Upper lobe of left lung (tissue), 6 donors: ENCODE measurements at regions not wholly inside any gene's neighbourhood (a gene's known extent, or its start where the extent isn't known, plus 50 kb on each side); places are given as distances from the start of the nearest gene placed in this dataset.
A peak's percentile ranks its signal among the peaks of the same experiment; 100 is the strongest.

Source experiments
- ATAC-seq, 2 donors: fragments of 200-7000 bp; cut with Tn5 transposase; one replicate each; pipeline ENCODE4 v1.9.1; 2022; ENCODE audit warnings: mild to moderate bottlenecking in 2 of 2, moderate library complexity in 2 of 2; ENCODE audit not compliant: low FRiP score in 2 of 2
- DNase-seq, 2 donors: peaks; one replicate each; pipeline ENCODE4 v3.0.0-alpha.2; 2019 to 2020
- H3K27ac ChIP-seq, 4 donors: fragments of 200-600 bp; sonication (generic); one replicate each; pipeline ENCODE4 v1.5.1; 2016 to 2019
- H3K27me3 ChIP-seq, 4 donors: fragments of 200-600 bp; sonication (generic); one replicate each; pipeline ENCODE4 v1.5.1; 2017 to 2019
- H3K36me3 ChIP-seq, 4 donors: fragments of 200-600 bp; sonication (generic); one replicate each; pipeline ENCODE4 v1.5.1; 2016 to 2019
- H3K4me1 ChIP-seq, 4 donors: fragments of 200-600 bp; sonication (generic); one replicate each; pipeline ENCODE4 v1.5.1; 2018 to 2019
- H3K4me3 ChIP-seq, 4 donors: fragments of 200-600 bp; sonication (generic); one replicate each; pipeline ENCODE4 v1.5.1; 2017 to 2019; ENCODE audit warnings: mild to moderate bottlenecking in 2 of 4, moderate library complexity in 1 of 4
- H3K9me3 ChIP-seq, 4 donors: fragments of 200-600 bp; sonication (generic); one replicate each; pipeline ENCODE4 v1.5.1; 2018 to 2019
- CTCF ChIP-seq, 6 experiments: fragments of 450-650 bp in 4 of 6; fragments of 200-600 bp in 2 of 6; sonication (generic) in 2 of 6; IDR thresholded peaks; one replicate each; pipeline ENCODE4 v1.5.1; 2016 to 2019; ENCODE audit warnings: antibody characterized with exemption in 6 of 6
- EP300 ChIP-seq, 4 donors: sonication (generic); formaldehyde crosslinking; IDR thresholded peaks; one replicate each; pipeline ENCODE4 v1.5.1; 2017; ENCODE audit warnings: antibody characterized with exemption in 4 of 4, control low read depth in 2 of 4
- POLR2A ChIP-seq, 4 donors: fragments of 450-650 bp; IDR thresholded peaks; one replicate each; pipeline ENCODE4 v1.5.1; 2016 to 2017; ENCODE audit warnings: antibody characterized with exemption in 4 of 4, mild to moderate bottlenecking in 2 of 4
- POLR2AphosphoS5 ChIP-seq, 2 donors: sonication (generic); formaldehyde crosslinking; IDR thresholded peaks; one replicate each; pipeline ENCODE4 v1.5.1; 2017; ENCODE audit warnings: antibody characterized with exemption in 2 of 2
- WGBS, 2 donors: methylation state at CpG; one replicate each; pipeline ENCODE4 v1.1.5; 2017 to 2018; 5-methylcytosine and 5-hydroxymethylcytosine counted together
- donor health status: DM: no; HTN: no; CAD: no; lungs with moderate emphysema.
- donor health status: DM: no; HTN: yes; CAD: no; lungs with severe emphysema.

GRCh38 chr16:87052506-87052905 lies 264.7 kb downstream of the C16orf95 start:
- no peak for DNase-seq
- no peak overlapping the region for H3K27ac ChIP-seq
- H3K27me3 ChIP-seq = peaks cover 0 to 8% (median 2%) of the 10 kb centered on the region in 4 donors
- 67 to 87% methylated on average over 6 of the region's 6 CpGs for WGBS, 2 donors
- H3K9me3 ChIP-seq = peaks cover 0 to 6% (median 0%) of the 10 kb centered on the region in 4 donors
- H3K4me3 ChIP-seq = no peak overlapping the region
- no peaks in the 10 kb centered on the region for H3K4me1 ChIP-seq
- H3K36me3 ChIP-seq = no peaks in the 10 kb centered on the region
- TF ChIP-seq POLR2A (IDR thresholded peaks at IDR 0.05) (no peak), EP300 (IDR thresholded peaks at IDR 0.05) (no peak), CTCF (IDR thresholded peaks at IDR 0.05) (no peak), POLR2AphosphoS5 (IDR thresholded peaks at IDR 0.05) (no peak)
- ATAC-seq = no peak

GRCh38 chr16:87053016-87053982 lies 263.9 kb downstream of the C16orf95 start:
- TF ChIP-seq EP300 (IDR thresholded peaks at IDR 0.05) (no peak), POLR2AphosphoS5 (IDR thresholded peaks at IDR 0.05) (no peak), CTCF (IDR thresholded peaks at IDR 0.05) (no peak), POLR2A (IDR thresholded peaks at IDR 0.05) (no peak)
- Histone ChIP-seq H3K4me3 (no peak overlapping the region), H3K36me3 (no peaks in the 10 kb centered on the region), H3K27me3 (peaks cover 0 to 8% (median 2%) of the 10 kb centered on the region in 4 donors), H3K9me3 (peaks cover 0 to 6% (median 0%) of the 10 kb centered on the region in 4 donors), H3K27ac (no peak overlapping the region), H3K4me1 (no peaks in the 10 kb centered on the region)
- WGBS, 2 donors = 41 to 53% methylated on average over 33 to 37 of the region's 39 CpGs
- peak in 1 of 2 donors; percentile 65 for DNase-seq
- no peak for ATAC-seq

- TF ChIP-seq EP300 (IDR thresholded peaks at IDR 0.05) = no peak
- TF ChIP-seq POLR2A (IDR thresholded peaks at IDR 0.05) = no peak
- no peak for TF ChIP-seq POLR2AphosphoS5 (IDR thresholded peaks at IDR 0.05)
- TF ChIP-seq CTCF (IDR thresholded peaks at IDR 0.05) = no peak
- H3K36me3 ChIP-seq = no peaks in the 10 kb centered on the region
- DNase-seq (no peak), ATAC-seq (no peak)
- H3K27me3 ChIP-seq = peaks cover 0 to 8% (median 2%) of the 10 kb centered on the region in 4 donors
- H3K4me3 ChIP-seq = no peak overlapping the region
- H3K9me3 ChIP-seq = peaks cover 0 to 6% (median 0%) of the 10 kb centered on the region in 4 donors
- no peak overlapping the region for H3K27ac ChIP-seq
- H3K4me1 ChIP-seq = no peaks in the 10 kb centered on the region
- 93 to 94% methylated on average over 5 of the region's 5 CpGs for WGBS, 2 donors
Measured at GRCh38 chr16:87054154-87054553, 263.0 kb downstream of the C16orf95 start.

GRCh38 chr16:87054856-87055255 lies 262.3 kb downstream of the C16orf95 start:
- TF ChIP-seq EP300 (IDR thresholded peaks at IDR 0.05) (no peak), POLR2A (IDR thresholded peaks at IDR 0.05) (no peak), POLR2AphosphoS5 (IDR thresholded peaks at IDR 0.05) (no peak), CTCF (IDR thresholded peaks at IDR 0.05) (no peak)
- WGBS, 2 donors = 59 to 84% methylated on average over 3 to 4 of the region's 4 CpGs
- Histone ChIP-seq H3K27me3 (peaks cover 0 to 8% (median 2%) of the 10 kb centered on the region in 4 donors), H3K4me3 (no peak overlapping the region), H3K27ac (no peak overlapping the region), H3K36me3 (no peaks in the 10 kb centered on the region), H3K4me1 (no peaks in the 10 kb centered on the region), H3K9me3 (peaks cover 0 to 6% (median 0%) of the 10 kb centered on the region in 4 donors)
- no peak for DNase-seq
- ATAC-seq = no peak
